OCI-LY1 (cell line): ENCODE measurements at regions not wholly inside any gene's neighbourhood (a gene's known extent, or its start where the extent isn't known, plus 50 kb on each side); places are given as distances from the start of the nearest gene placed in this dataset.

Experiments
- H2AFZ ChIP-seq: fragments of 200-600 bp; sonication (generic), shearing (Covaris generic); 2 replicates; pipeline ENCODE4 v1.6.0; 2014; ENCODE audit warnings: antibody characterized with exemption, mild to moderate bottlenecking, low read length
- H3F3A ChIP-seq: fragments of 200-600 bp; sonication (generic), shearing (Covaris generic); 2 replicates; pipeline ENCODE4 v1.6.0; 2014; ENCODE audit warnings: mild to moderate bottlenecking, antibody characterized with exemption, low read length, moderate library complexity; ENCODE audit not compliant: insufficient read depth
- H3K27ac ChIP-seq: fragments of 200-600 bp; sonication (generic); 2 replicates; pipeline ENCODE4 v1.5.1; 2014; ENCODE audit warnings: low read length, mixed run types, mild to moderate bottlenecking, low read depth; ENCODE audit not compliant: poor library complexity, severe bottlenecking
- H3K27me3 ChIP-seq: fragments of 200-600 bp; sonication (generic); 2 replicates; pipeline ENCODE4 v1.6.0; 2014; ENCODE audit warnings: antibody characterized with exemption, mild to moderate bottlenecking, low read length, moderate library complexity; ENCODE audit not compliant: insufficient read depth
- H3K36me3 ChIP-seq: fragments of 200-600 bp; sonication (generic); 2 replicates; pipeline ENCODE4 v1.6.1; 2014; ENCODE audit warnings: mild to moderate bottlenecking, antibody characterized with exemption, low read length, moderate library complexity, mixed read lengths; ENCODE audit not compliant: insufficient read depth
- H3K4me1 ChIP-seq: fragments of 200-600 bp; sonication (generic); 2 replicates; pipeline ENCODE4 v1.5.1; 2014; ENCODE audit warnings: mild to moderate bottlenecking, low read length, moderate library complexity; ENCODE audit not compliant: insufficient read depth, severe bottlenecking
- H3K4me2 ChIP-seq: fragments of 200-600 bp; sonication (generic), shearing (Covaris generic); 2 replicates; pipeline ENCODE4 v1.6.1; 2014; ENCODE audit warnings: low read length
- H3K4me3 ChIP-seq: fragments of 200-600 bp; sonication (generic); 2 replicates; pipeline ENCODE4 v1.5.1; 2014; ENCODE audit warnings: low read length, low read depth, mild to moderate bottlenecking, mixed read lengths; ENCODE audit not compliant: poor library complexity, severe bottlenecking
- H3K79me2 ChIP-seq: fragments of 200-600 bp; shearing (Covaris generic); 2 replicates; pipeline ENCODE4 v1.6.1; 2016; ENCODE audit warnings: mixed run types, low read length, mixed read lengths; ENCODE audit not compliant: insufficient read depth
- H3K9ac ChIP-seq: fragments of 200-600 bp; sonication (generic), shearing (Covaris generic); 2 replicates; pipeline ENCODE4 v1.6.1; 2014; ENCODE audit warnings: mild to moderate bottlenecking, low read length, mixed read lengths
- H3K9me2 ChIP-seq: fragments of 200-600 bp; sonication (generic), shearing (Covaris generic); 2 replicates; pipeline ENCODE4 v1.6.1; 2014; ENCODE audit warnings: low read depth, mild to moderate bottlenecking, low read length, mixed read lengths
- H3K9me3 ChIP-seq: fragments of 200-600 bp; shearing (Covaris generic); 2 replicates; pipeline ENCODE4 v1.6.1; 2014; ENCODE audit warnings: low read length, mixed read lengths
- H4K20me1 ChIP-seq: fragments of 200-600 bp; sonication (generic), shearing (Covaris generic); 2 replicates; pipeline ENCODE4 v1.6.0; 2016; ENCODE audit warnings: mild to moderate bottlenecking, low read length; ENCODE audit not compliant: insufficient read depth
- CTCF ChIP-seq: fragments of 200-600 bp; sonication (generic), shearing (Covaris generic); IDR thresholded peaks from 2 replicates; pipeline ENCODE4 v1.5.1; 2017; ENCODE audit warnings: mild to moderate bottlenecking, antibody characterized with exemption, low read length, moderate library complexity, mixed read lengths
- EZH2 ChIP-seq: fragments of 200-600 bp; sonication (generic), shearing (Covaris generic); IDR thresholded peaks from 2 replicates; pipeline ENCODE4 v1.8.0; 2017; ENCODE audit warnings: borderline replicate concordance, mixed run types, mild to moderate bottlenecking, antibody characterized with exemption, low read length, moderate library complexity, mixed read lengths

DNA sequence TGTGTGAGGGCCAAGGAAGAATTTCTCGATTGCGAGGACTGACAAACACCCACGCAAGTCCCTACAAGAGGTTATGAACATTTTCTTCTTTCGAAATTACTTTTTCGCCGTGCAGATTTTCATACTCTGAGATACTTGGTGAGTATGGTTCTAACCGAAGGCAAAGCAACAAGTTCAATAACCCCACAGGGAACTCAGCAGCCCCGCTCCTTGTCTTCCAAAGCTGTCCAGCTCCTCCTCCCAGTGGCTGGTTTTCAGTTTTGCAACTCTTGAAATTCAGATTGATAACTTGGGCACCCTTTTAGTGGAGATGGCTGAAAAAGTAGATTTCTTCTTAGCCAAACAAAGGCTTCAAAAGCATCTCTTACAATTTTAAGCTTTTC lies 154.4 kb downstream of the SETD4 start:
- Histone ChIP-seq H3K9me3 (no peaks in the 10 kb centered on the region), H3K9me2 (no peaks in the 10 kb centered on the region), H3K9ac (no peak overlapping the region), H3K79me2 (no peaks in the 10 kb centered on the region), H2AFZ (no peak overlapping the region), H4K20me1 (no peaks in the 10 kb centered on the region), H3K36me3 (no peaks in the 10 kb centered on the region), H3K4me2 (no peak overlapping the region), H3K27ac (no peak overlapping the region), H3F3A (no peaks in the 10 kb centered on the region), H3K4me1 (no peaks in the 10 kb centered on the region), H3K27me3 (no peaks in the 10 kb centered on the region), H3K4me3 (no peak overlapping the region)
- no peak for TF ChIP-seq CTCF
- no peak for TF ChIP-seq EZH2

GRCh38 chr21:35905096-35905962 lies 155.0 kb downstream of the SETD4 start:
- no peak for TF ChIP-seq CTCF
- H3K4me1 ChIP-seq: no peaks in the 10 kb centered on the region
- no peaks in the 10 kb centered on the region for H3F3A ChIP-seq
- H3K4me3 ChIP-seq: no peak overlapping the region
- H3K27me3 ChIP-seq: no peaks in the 10 kb centered on the region
- H3K36me3 ChIP-seq: no peaks in the 10 kb centered on the region
- H3K79me2 ChIP-seq: no peaks in the 10 kb centered on the region
- no peak overlapping the region for H3K9ac ChIP-seq
- H2AFZ ChIP-seq: no peak overlapping the region
- H3K9me2 ChIP-seq: no peaks in the 10 kb centered on the region
- H3K4me2 ChIP-seq: no peak overlapping the region
- no peaks in the 10 kb centered on the region for H3K9me3 ChIP-seq
- H3K27ac ChIP-seq: no peak overlapping the region
- no peaks in the 10 kb centered on the region for H4K20me1 ChIP-seq

GRCh38 chr21:35900539-35900938 lies 159.8 kb downstream of the SETD4 start:
- Histone ChIP-seq H3K27ac (no peak overlapping the region), H3K27me3 (no peaks in the 10 kb centered on the region), H3F3A (no peaks in the 10 kb centered on the region), H4K20me1 (no peaks in the 10 kb centered on the region), H3K4me1 (no peaks in the 10 kb centered on the region), H3K36me3 (no peaks in the 10 kb centered on the region), H3K4me2 (no peak overlapping the region), H3K9me3 (no peaks in the 10 kb centered on the region), H3K9ac (no peak overlapping the region), H3K4me3 (no peak overlapping the region), H3K79me2 (no peaks in the 10 kb centered on the region), H2AFZ (no peak overlapping the region), H3K9me2 (no peaks in the 10 kb centered on the region)
- no peak for TF ChIP-seq EZH2
- no peak for TF ChIP-seq CTCF
